HCT116 (cell line): ENCODE measurements at regions not wholly inside any gene's neighbourhood (a gene's known extent, or its start where the extent isn't known, plus 50 kb on each side); places are given as distances from the start of the nearest gene placed in this dataset.

ENCODE experiments used
- ATAC-seq: fragments of 200-7000 bp; cut with Tn5 transposase; 2 replicates; pipeline ENCODE4 v1.9.1; 2020; ENCODE audit warnings: mild to moderate bottlenecking, moderate library complexity
- BruUV-seq: library from RNA; stranded (reverse); fragments of 400-500 nt; replicated peaks from 2 replicates; lab custom pipeline; 2021; lab: Mats Ljungman, UMichigan
- CTCF ChIA-PET: fragments of 300-600 bp; sonication (Branson Sonifier 250); formaldehyde crosslinking; loops from one replicate; lab custom pipeline; 2021; ENCODE audit warnings: antibody characterized with exemption; lab: Charles Lee
- POLR2A ChIA-PET: fragments of 300-600, 350-600 bp; sonication (Branson Sonifier 250); formaldehyde crosslinking; loops from one replicate; lab custom pipeline; 2021; ENCODE audit warnings: antibody characterized with exemption; lab: Charles Lee
- RAD21 ChIA-PET, 2 experiments: fragments of 300-600 bp; sonication (Branson Sonifier 250); formaldehyde crosslinking; loops; one replicate each; lab custom pipeline; 2023; ENCODE audit warnings: low total read pairs in 2 of 2; ENCODE audit not compliant: uncharacterized antibody in 2 of 2, unreplicated experiment in 2 of 2, low non-redundant PET in 1 of 2; lab: Charles Lee
- DNase-seq: peaks from one replicate; pipeline ENCODE4 v3.0.0-alpha.2; 2010; ENCODE audit warnings: low read depth, low spot score
- H2AFZ ChIP-seq: fragments of 200-600 bp; shearing (Covaris generic), sonication (generic); 2 replicates; pipeline ENCODE4 v1.6.1; 2017; ENCODE audit warnings: low read depth, mixed run types, mixed read lengths, antibody characterized with exemption, low read length; ENCODE audit not compliant: poor library complexity, severe bottlenecking
- H3K27ac ChIP-seq: 2 replicates; pipeline ENCODE4 v1.5.1; 2012; ENCODE audit warnings: low read depth, low read length
- H3K27me3 ChIP-seq: fragments of 200-600 bp; sonication (generic); 2 replicates; pipeline ENCODE4 v1.6.1; 2016; ENCODE audit warnings: mixed run types, low read length, mixed read lengths; ENCODE audit not compliant: insufficient read depth
- H3K36me3 ChIP-seq, 2 experiments: fragments of 200-500 bp in 1 of 2; fragments of 200-600 bp in 1 of 2; sonication (Bioruptor generic) in 1 of 2; sonication (generic) in 1 of 2; 2 replicates each; pipeline versions ENCODE4 v1.5.1 to v1.6.1; 2014 to 2016; ENCODE audit warnings: low read length in 2 of 2, inconsistent platforms in 1 of 2, mixed read lengths in 1 of 2, mixed run types in 1 of 2; ENCODE audit not compliant: insufficient read depth in 2 of 2, control insufficient read depth in 1 of 2
- H3K4me1 ChIP-seq, 2 experiments: fragments of 200-600 bp in 1 of 2; sonication (generic) in 1 of 2; 2 replicates each; pipeline versions ENCODE4 v1.5.1 to v1.6.1; 2012 to 2017; ENCODE audit warnings: low read length in 2 of 2, inconsistent platforms in 1 of 2, mild to moderate bottlenecking in 1 of 2, mixed read lengths in 1 of 2, mixed run types in 1 of 2, moderate library complexity in 1 of 2; ENCODE audit not compliant: insufficient read depth in 2 of 2, control insufficient read depth in 1 of 2
- H3K4me2 ChIP-seq: fragments of 200-600 bp; sonication (generic); 2 replicates; pipeline ENCODE4 v1.6.1; 2017; ENCODE audit warnings: mixed run types, low read length, mixed read lengths
- H3K4me3 ChIP-seq, 2 experiments: fragments of 200-600 bp in 1 of 2; sonication (generic) in 1 of 2; replicated peaks in 1 of 2; 2 replicates each; pipeline ENCODE4 v1.5.1; 2011 to 2016; ENCODE audit warnings: low read length in 2 of 2, control low read depth in 1 of 2, low read depth in 1 of 2, mild to moderate bottlenecking in 1 of 2, mixed read lengths in 1 of 2, mixed run types in 1 of 2
- H3K79me2 ChIP-seq: fragments of 200-600 bp; sonication (generic); 2 replicates; pipeline ENCODE4 v1.6.1; 2017; ENCODE audit warnings: mild to moderate bottlenecking, mixed run types, low read length, moderate library complexity, mixed read lengths; ENCODE audit not compliant: insufficient read depth
- H3K9ac ChIP-seq: fragments of 200-600 bp; sonication (generic); 2 replicates; pipeline ENCODE4 v1.6.1; 2016; ENCODE audit warnings: low read length, mixed read lengths
- H3K9me2 ChIP-seq: fragments of 200-600 bp; sonication (generic), shearing (Covaris generic); 2 replicates; pipeline ENCODE4 v1.6.1; 2017; ENCODE audit warnings: mixed run types, mild to moderate bottlenecking, moderate library complexity; ENCODE audit not compliant: insufficient read depth
- H3K9me3 ChIP-seq, 2 experiments: fragments of 200-500 bp in 1 of 2; fragments of 200-600 bp in 1 of 2; sonication (Bioruptor generic) in 1 of 2; sonication (generic) in 1 of 2; 2 replicates each; pipeline ENCODE4 v1.6.1; 2014 to 2017; ENCODE audit warnings: low read length in 2 of 2, mixed read lengths in 2 of 2, inconsistent platforms in 1 of 2, low read depth in 1 of 2, mild to moderate bottlenecking in 1 of 2, mixed run types in 1 of 2, moderate library complexity in 1 of 2; ENCODE audit not compliant: control insufficient read depth in 1 of 2, insufficient read depth in 1 of 2
- H4K20me1 ChIP-seq: fragments of 200-600 bp; sonication (generic), shearing (Covaris generic); 2 replicates; pipeline ENCODE4 v1.6.1; 2017; ENCODE audit warnings: mixed run types, mild to moderate bottlenecking, moderate library complexity; ENCODE audit not compliant: insufficient read depth
- EGR1 ChIP-seq: IDR thresholded peaks from 2 replicates; pipeline ENCODE4 v1.6.1; 2012; ENCODE audit warnings: low read depth
- SIN3A ChIP-seq: IDR thresholded peaks from 2 replicates; pipeline ENCODE4 v1.6.1; 2012; ENCODE audit warnings: low read depth
- TCF7L2 ChIP-seq: IDR thresholded peaks from 2 replicates; pipeline ENCODE4 v1.7.0; 2011; ENCODE audit warnings: borderline replicate concordance, inconsistent platforms; ENCODE audit not compliant: insufficient read depth, insufficient read length; ENCODE audit errors: extremely low read depth
- YY1 ChIP-seq: IDR thresholded peaks from 2 replicates; pipeline ENCODE4 v1.6.1; 2011; ENCODE audit warnings: low read length, low read depth, moderate library complexity, mild to moderate bottlenecking; ENCODE audit not compliant: insufficient replicate concordance; ENCODE audit errors: extremely low read depth
- ZFX ChIP-seq: fragments of 450-650 bp; IDR thresholded peaks from 2 replicates; pipeline ENCODE4 v1.6.1; 2017
- ZNF274 ChIP-seq: fragments of 200-500 bp; sonication (Bioruptor generic); IDR thresholded peaks from 2 replicates; pipeline ENCODE4 v1.6.1; 2014; ENCODE audit warnings: mild to moderate bottlenecking, low read depth, low read length, inconsistent platforms
- intact Hi-C: fragments of 100-400 bp; cut with micrococcal nuclease; formaldehyde crosslinking; loops from 2 replicates; pipeline ENCODE4 v1.10.0; 2022
- TF ChIP-seq, protein P1 (sequence below): IDR thresholded peaks from 2 replicates; pipeline ENCODE4 v1.6.1; 2012; ENCODE audit warnings: low read depth
- TF ChIP-seq, protein P2 (sequence below): IDR thresholded peaks from 2 replicates; pipeline ENCODE4 v1.6.1; 2012

DNA sequence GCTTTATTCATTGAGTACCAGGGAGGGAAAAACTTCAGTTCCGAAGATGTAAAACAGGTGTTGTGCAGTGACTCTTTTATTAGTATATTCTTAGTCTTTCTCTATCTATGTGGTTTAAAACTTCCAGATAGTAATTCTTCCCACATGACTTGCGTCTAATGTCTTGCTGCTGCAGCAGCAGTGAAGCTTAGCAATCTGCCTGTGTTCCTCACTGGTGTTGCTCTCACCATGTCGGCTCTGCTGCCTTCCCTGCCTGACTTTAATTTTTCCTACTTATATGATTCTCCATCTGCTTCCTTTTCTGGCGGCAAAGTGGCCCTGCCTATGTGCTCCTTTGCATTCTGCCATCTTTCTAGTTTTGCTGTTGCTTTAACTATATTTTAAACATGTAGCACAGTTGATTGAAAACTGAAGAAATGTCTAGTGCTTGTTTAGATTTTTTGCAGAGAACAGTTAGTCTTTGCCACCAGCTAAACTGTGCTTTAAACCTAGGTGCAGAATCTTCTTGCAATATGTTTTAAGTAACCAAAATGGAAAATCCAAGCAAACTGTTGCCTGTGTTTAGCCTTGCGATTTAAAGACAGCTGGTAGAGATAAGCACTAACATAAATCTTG lies 1934.2 kb upstream of the IGFBP7 start (continued):
- TF ChIP-seq, protein P1, sequence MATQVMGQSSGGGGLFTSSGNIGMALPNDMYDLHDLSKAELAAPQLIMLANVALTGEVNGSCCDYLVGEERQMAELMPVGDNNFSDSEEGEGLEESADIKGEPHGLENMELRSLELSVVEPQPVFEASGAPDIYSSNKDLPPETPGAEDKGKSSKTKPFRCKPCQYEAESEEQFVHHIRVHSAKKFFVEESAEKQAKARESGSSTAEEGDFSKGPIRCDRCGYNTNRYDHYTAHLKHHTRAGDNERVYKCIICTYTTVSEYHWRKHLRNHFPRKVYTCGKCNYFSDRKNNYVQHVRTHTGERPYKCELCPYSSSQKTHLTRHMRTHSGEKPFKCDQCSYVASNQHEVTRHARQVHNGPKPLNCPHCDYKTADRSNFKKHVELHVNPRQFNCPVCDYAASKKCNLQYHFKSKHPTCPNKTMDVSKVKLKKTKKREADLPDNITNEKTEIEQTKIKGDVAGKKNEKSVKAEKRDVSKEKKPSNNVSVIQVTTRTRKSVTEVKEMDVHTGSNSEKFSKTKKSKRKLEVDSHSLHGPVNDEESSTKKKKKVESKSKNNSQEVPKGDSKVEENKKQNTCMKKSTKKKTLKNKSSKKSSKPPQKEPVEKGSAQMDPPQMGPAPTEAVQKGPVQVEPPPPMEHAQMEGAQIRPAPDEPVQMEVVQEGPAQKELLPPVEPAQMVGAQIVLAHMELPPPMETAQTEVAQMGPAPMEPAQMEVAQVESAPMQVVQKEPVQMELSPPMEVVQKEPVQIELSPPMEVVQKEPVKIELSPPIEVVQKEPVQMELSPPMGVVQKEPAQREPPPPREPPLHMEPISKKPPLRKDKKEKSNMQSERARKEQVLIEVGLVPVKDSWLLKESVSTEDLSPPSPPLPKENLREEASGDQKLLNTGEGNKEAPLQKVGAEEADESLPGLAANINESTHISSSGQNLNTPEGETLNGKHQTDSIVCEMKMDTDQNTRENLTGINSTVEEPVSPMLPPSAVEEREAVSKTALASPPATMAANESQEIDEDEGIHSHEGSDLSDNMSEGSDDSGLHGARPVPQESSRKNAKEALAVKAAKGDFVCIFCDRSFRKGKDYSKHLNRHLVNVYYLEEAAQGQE = no peak
- TF ChIP-seq EGR1 = no peak

DNA sequence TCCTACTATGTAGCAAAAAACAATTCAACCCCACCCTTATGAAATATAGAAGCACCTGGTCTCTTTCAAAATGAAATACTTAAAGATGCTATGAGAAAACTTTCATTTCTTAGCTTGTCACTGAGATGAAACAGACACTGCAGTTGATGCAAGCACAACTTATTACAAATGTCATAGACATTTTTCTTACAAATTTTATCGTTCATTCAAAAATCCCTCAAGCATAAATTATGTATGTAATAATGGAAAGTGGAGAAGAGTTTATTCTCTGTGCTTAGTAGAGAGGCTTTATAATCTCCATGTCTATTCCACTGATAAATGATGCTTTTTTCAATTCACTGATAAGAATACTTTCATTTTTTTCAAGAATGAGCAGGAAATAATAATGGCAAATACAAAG lies 1943.9 kb upstream of the IGFBP7 start:
- RAD21 ChIA-PET = no interaction called here
- no peak for TF ChIP-seq SIN3A
- TF ChIP-seq YY1 = no peak
- TF ChIP-seq EGR1 = no peak
- TF ChIP-seq ZNF274 = no peak
- TF ChIP-seq, protein P2, sequence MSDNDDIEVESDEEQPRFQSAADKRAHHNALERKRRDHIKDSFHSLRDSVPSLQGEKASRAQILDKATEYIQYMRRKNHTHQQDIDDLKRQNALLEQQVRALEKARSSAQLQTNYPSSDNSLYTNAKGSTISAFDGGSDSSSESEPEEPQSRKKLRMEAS = no peak
- TF ChIP-seq ZFX = no peak
- TF ChIP-seq TCF7L2 = no peak
- POLR2A ChIA-PET = no interaction called here
- Histone ChIP-seq H3K27me3 (no peaks in the 10 kb centered on the region), H2AFZ (no peak overlapping the region), H4K20me1 (no peaks in the 10 kb centered on the region), H3K4me2 (no peak overlapping the region), H3K9me3 (peaks cover 0 to 22% of the 10 kb centered on the region in 2 experiments; a peak in 3 of 4 replicates), H3K4me3 (no peak overlapping the region), H3K4me1 (no peaks in the 10 kb centered on the region), H3K79me2 (no peaks in the 10 kb centered on the region), H3K9ac (no peak overlapping the region), H3K27ac (no peak overlapping the region), H3K36me3 (no peaks in the 10 kb centered on the region), H3K9me2 (no peaks in the 10 kb centered on the region)
- BruUV-seq = no TSS peak
- ATAC-seq = no peak
- no peak for DNase-seq
- CTCF ChIA-PET = no interaction called here
- intact Hi-C loops = no loop called here
